ENCODE measurements at regions not wholly inside any gene's neighbourhood (a gene's known extent, or its start where the extent isn't known, plus 50 kb on each side); places are given as distances from the start of the nearest gene placed in this dataset.

DNA sequence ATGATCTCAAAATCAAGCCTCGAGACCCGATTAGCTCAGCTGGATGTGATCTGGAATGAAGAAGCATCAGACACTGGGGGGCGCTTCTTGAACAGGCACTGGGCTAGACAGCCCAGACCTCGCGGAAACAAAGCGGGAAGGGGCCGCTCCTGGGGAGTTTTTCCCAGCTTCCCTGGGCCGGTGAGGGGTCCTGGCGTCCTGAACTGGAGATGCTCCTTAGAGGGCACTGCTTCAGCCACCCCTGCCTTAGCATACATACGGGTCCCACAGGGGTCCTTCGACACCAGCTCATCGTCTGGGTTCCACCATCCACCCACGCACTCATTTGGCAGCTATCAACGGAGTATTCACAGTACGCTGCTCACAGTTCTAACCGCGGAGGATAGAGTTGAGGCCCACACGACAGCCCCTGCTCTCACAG is 146.7 kb downstream of the TSN start:
- peaks cover 6% of the 10 kb centered on the region for H3K27me3 Mint-ChIP-seq (ENCODE audit: unreplicated experiment)
- no peaks in the 10 kb centered on the region for H3K36me3 Mint-ChIP-seq (ENCODE audit: low read depth, unreplicated experiment)
- no peak overlapping the region for H3K4me3 Mint-ChIP-seq (ENCODE audit: unreplicated experiment)
- peaks cover 6% of the 10 kb centered on the region for H3K4me1 Mint-ChIP-seq (ENCODE audit: unreplicated experiment)
- no peak for DNase-seq (ENCODE audit: low spot score)
- TF ChIP-seq, protein P1, sequence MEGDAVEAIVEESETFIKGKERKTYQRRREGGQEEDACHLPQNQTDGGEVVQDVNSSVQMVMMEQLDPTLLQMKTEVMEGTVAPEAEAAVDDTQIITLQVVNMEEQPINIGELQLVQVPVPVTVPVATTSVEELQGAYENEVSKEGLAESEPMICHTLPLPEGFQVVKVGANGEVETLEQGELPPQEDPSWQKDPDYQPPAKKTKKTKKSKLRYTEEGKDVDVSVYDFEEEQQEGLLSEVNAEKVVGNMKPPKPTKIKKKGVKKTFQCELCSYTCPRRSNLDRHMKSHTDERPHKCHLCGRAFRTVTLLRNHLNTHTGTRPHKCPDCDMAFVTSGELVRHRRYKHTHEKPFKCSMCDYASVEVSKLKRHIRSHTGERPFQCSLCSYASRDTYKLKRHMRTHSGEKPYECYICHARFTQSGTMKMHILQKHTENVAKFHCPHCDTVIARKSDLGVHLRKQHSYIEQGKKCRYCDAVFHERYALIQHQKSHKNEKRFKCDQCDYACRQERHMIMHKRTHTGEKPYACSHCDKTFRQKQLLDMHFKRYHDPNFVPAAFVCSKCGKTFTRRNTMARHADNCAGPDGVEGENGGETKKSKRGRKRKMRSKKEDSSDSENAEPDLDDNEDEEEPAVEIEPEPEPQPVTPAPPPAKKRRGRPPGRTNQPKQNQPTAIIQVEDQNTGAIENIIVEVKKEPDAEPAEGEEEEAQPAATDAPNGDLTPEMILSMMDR (IDR thresholded peaks at IDR 0.05; ENCODE audit: unreplicated experiment), result no peak
- H3K9me3 Mint-ChIP-seq (ENCODE audit: unreplicated experiment), result no peaks in the 10 kb centered on the region
- H3K27ac Mint-ChIP-seq (ENCODE audit: unreplicated experiment), result no peak overlapping the region

DNA sequence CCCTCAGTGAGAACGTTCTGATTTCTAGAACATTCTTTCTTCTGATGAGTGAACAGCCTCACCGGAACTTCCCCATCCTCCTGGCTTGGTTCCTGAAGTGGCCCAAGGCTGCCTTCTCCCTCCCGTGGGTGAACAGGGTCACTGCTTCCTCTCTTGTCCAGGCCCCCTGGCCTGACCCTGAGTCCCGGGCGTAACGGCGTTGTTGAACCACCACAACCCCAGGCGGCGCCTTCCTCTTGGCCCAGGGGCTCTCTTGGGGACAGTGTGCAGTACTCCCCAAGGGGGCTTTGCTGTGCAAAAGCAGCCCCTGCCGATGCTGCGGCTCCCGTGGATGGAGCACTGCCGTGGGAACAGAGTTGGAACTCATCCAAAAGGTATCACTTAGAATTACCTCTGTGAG is 147.2 kb downstream of the TSN start:
- no peak overlapping the region for H3K27ac Mint-ChIP-seq (ENCODE audit: unreplicated experiment)

DNA sequence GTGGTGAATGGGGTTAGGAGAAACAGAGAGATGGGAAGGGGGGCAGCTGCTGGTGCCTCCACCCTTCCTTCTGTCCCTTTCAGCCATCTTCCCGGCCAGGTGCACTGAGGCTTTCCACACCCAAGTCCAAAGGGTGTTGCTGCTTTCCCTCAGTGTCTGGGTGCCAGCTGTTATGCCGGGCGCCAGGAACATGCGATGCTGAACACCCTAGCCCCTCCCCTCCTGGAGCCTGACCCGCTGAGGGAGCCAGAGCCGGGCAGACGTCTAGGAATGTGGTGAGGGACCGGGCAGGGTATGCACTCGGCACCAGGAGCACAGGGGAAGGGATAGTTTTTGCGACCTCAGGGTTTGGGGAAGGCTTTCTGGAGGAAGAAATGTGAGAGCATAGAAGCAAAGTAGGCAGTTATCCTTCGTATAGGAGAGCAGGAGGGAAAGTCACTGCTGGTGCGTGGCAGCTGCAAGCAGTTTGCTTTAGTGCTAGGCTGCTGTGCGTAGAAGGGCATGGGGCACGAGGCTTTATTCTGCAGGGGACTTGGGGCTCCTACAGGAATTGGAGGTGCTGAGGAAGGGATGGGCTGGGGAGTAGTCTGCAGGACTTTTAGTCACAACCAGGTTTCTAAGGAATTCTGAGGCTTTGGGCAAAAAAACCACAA is 147.7 kb downstream of the TSN start:
- Mint-ChIP-seq H3K4me1 (ENCODE audit: unreplicated experiment) (peaks cover 5% of the 10 kb centered on the region), H3K4me3 (ENCODE audit: unreplicated experiment) (no peak overlapping the region), H3K36me3 (ENCODE audit: low read depth, unreplicated experiment) (no peaks in the 10 kb centered on the region), H3K27me3 (ENCODE audit: unreplicated experiment) (peaks cover 6% of the 10 kb centered on the region), H3K27ac (ENCODE audit: unreplicated experiment) (peak overlapping the region; percentile 24), H3K9me3 (ENCODE audit: unreplicated experiment) (no peaks in the 10 kb centered on the region)
- no peak for DNase-seq (ENCODE audit: low spot score)
- TF ChIP-seq, protein P1 (IDR thresholded peaks at IDR 0.05; ENCODE audit: unreplicated experiment), result no peak

More for the DNA sequence above, 147.2 kb downstream of the TSN start:
- Mint-ChIP-seq H3K4me3 (ENCODE audit: unreplicated experiment) (no peak overlapping the region), H3K9me3 (ENCODE audit: unreplicated experiment) (no peaks in the 10 kb centered on the region), H3K27me3 (ENCODE audit: unreplicated experiment) (peaks cover 6% of the 10 kb centered on the region), H3K4me1 (ENCODE audit: unreplicated experiment) (peaks cover 6% of the 10 kb centered on the region), H3K36me3 (ENCODE audit: low read depth, unreplicated experiment) (no peaks in the 10 kb centered on the region)
- no peak for DNase-seq (ENCODE audit: low spot score)
- TF ChIP-seq, protein P1 (IDR thresholded peaks at IDR 0.05; ENCODE audit: unreplicated experiment), result no peak

DNA sequence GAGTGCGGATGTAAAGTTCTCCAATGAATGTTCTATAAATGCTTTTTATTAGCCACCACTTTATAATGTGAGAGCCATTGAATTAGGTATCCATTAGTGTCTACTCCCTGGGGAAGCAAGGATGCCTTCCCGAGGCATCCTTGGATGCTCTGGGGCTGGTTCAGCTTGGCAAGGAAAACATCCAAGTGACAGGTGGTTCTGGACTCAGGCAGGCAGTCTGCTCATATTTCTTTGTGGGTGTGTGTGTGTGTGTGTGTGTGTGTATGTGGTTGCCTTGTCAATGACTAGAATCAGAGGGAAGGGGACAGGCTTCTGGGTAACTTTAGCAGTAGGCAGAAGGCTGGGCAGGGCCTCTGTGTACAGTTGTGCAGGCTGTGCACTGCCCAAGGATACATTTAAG is 149.2 kb downstream of the TSN start:
- TF ChIP-seq, protein P1 (IDR thresholded peaks at IDR 0.05; ENCODE audit: unreplicated experiment), result no peak
- Mint-ChIP-seq H3K4me1 (ENCODE audit: unreplicated experiment) (peaks cover 2% of the 10 kb centered on the region), H3K27me3 (ENCODE audit: unreplicated experiment) (peaks cover 8% of the 10 kb centered on the region), H3K27ac (ENCODE audit: unreplicated experiment) (no peak overlapping the region), H3K36me3 (ENCODE audit: low read depth, unreplicated experiment) (no peaks in the 10 kb centered on the region), H3K9me3 (ENCODE audit: unreplicated experiment) (no peaks in the 10 kb centered on the region), H3K4me3 (ENCODE audit: unreplicated experiment) (no peak overlapping the region)
- DNase-seq (ENCODE audit: low spot score), result no peak

DNA sequence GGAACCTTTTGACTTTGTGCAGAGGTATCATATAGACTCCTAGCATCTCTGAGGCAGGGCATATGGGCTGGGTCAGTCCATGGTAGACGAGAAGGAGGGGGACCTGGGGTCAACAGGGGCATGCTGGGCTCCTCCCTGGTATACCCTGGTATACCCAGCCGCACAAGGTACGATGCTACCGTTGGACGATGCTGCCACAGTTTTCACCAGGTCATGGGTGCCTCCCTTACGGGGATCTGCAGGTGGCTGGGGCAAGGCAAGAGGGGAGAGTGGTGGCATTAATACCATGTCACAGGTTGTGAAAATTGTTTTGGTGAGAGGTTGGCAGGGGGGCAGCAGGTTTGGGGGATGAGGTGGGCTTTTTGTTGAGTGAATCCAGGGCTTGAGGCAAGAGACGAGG is 149.8 kb downstream of the TSN start:
- Mint-ChIP-seq H3K36me3 (ENCODE audit: low read depth, unreplicated experiment) (no peaks in the 10 kb centered on the region), H3K27me3 (ENCODE audit: unreplicated experiment) (peaks cover 7% of the 10 kb centered on the region), H3K4me3 (ENCODE audit: unreplicated experiment) (no peak overlapping the region), H3K27ac (ENCODE audit: unreplicated experiment) (no peak overlapping the region), H3K9me3 (ENCODE audit: unreplicated experiment) (no peaks in the 10 kb centered on the region), H3K4me1 (ENCODE audit: unreplicated experiment) (peaks cover 2% of the 10 kb centered on the region)
- TF ChIP-seq, protein P1 (IDR thresholded peaks at IDR 0.05; ENCODE audit: unreplicated experiment), result no peak
- no peak for DNase-seq (ENCODE audit: low spot score)

All from endothelial cell (in vitro differentiated cells).